A673 (cell line): ENCODE measurements at regions not wholly inside any gene's neighbourhood (a gene's known extent, or its start where the extent isn't known, plus 50 kb on each side); places are given as distances from the start of the nearest gene placed in this dataset.

ENCODE experiments used
- BruUV-seq: library from RNA; stranded (reverse); fragments of 400-500 nt; replicated peaks from 2 replicates; lab custom pipeline; 2021; lab: Mats Ljungman, UMichigan
- CTCF ChIA-PET: fragments of 300-600 bp; sonication (Branson Sonifier 250); formaldehyde crosslinking; loops from one replicate; lab custom pipeline; 2022; ENCODE audit warnings: antibody characterized with exemption; lab: Charles Lee
- POLR2A ChIA-PET: fragments of 300-600 bp; sonication (Branson Sonifier 250); formaldehyde crosslinking; loops from one replicate; lab custom pipeline; 2022; ENCODE audit warnings: antibody characterized with exemption; ENCODE audit not compliant: low non-redundant PET; lab: Charles Lee
- DNase-seq: peaks from one replicate; pipeline ENCODE4 v3.0.0-alpha.2; 2015; ENCODE audit warnings: low spot score
- H3K27ac ChIP-seq: fragments of 200-600 bp; sonication (generic); 2 replicates; pipeline ENCODE4 v1.5.1; 2016; ENCODE audit warnings: mixed run types, low read depth, mild to moderate bottlenecking, mixed read lengths, antibody characterized with exemption, low read length; ENCODE audit not compliant: poor library complexity, severe bottlenecking
- H3K27me3 ChIP-seq: fragments of 200-600 bp; sonication (generic); replicated peaks from 2 replicates; pipeline ENCODE4 v1.6.1; 2017; ENCODE audit warnings: mixed run types, low read depth, mild to moderate bottlenecking, mixed read lengths, antibody characterized with exemption, low read length; ENCODE audit not compliant: insufficient read depth, poor library complexity
- H3K36me3 ChIP-seq: fragments of 200-600 bp; sonication (generic); 2 replicates; pipeline ENCODE4 v1.6.1; 2016; ENCODE audit warnings: mixed run types, mild to moderate bottlenecking, mixed read lengths, antibody characterized with exemption, low read length; ENCODE audit not compliant: insufficient read depth, poor library complexity, severe bottlenecking
- H3K4me1 ChIP-seq: fragments of 200-600 bp; sonication (generic); 2 replicates; pipeline ENCODE4 v1.6.1; 2017; ENCODE audit warnings: mixed run types, mild to moderate bottlenecking, mixed read lengths, antibody characterized with exemption, low read length; ENCODE audit not compliant: insufficient read depth, poor library complexity, severe bottlenecking
- H3K4me3 ChIP-seq: fragments of 200-600 bp; sonication (generic); 2 replicates; pipeline ENCODE4 v1.5.1; 2016; ENCODE audit warnings: low read depth, mixed run types, mild to moderate bottlenecking, mixed read lengths, low read length; ENCODE audit not compliant: poor library complexity, severe bottlenecking
- H3K9me3 ChIP-seq: fragments of 200-600 bp; sonication (generic); 2 replicates; pipeline ENCODE4 v1.6.1; 2016; ENCODE audit warnings: mixed run types, low read depth, mild to moderate bottlenecking, mixed read lengths, antibody characterized with exemption, low read length; ENCODE audit not compliant: poor library complexity, severe bottlenecking
- CTCF ChIP-seq: fragments of 300-800, 200-600 bp; sonication (generic); conservative IDR thresholded peaks from 2 replicates; pipeline ENCODE4 v1.5.1; 2017; ENCODE audit warnings: low read depth, mild to moderate bottlenecking, antibody characterized with exemption, low read length, moderate library complexity, mixed read lengths
- EZH2 ChIP-seq: fragments of 200-600 bp; sonication (generic); IDR thresholded peaks from 2 replicates; pipeline ENCODE4 v1.6.1; 2017; ENCODE audit warnings: borderline replicate concordance, low read depth, mild to moderate bottlenecking, mixed read lengths, antibody characterized with exemption, low read length; ENCODE audit not compliant: poor library complexity, severe bottlenecking
- intact Hi-C: fragments of 100-400 bp; cut with micrococcal nuclease; formaldehyde crosslinking; loops from one replicate; pipeline ENCODE4 v1.10.0; 2022; ENCODE audit not compliant: unreplicated experiment

GRCh38 chr16:72552654-72553053 is 380.7 kb upstream of the PMFBP1 start:
- no peaks in the 10 kb centered on the region for H3K4me1 ChIP-seq
- DNase-seq: no peak
- no peaks in the 10 kb centered on the region for H3K36me3 ChIP-seq
- POLR2A ChIA-PET: no interaction called here
- intact Hi-C loops: no loop called here
- no TSS peak for BruUV-seq
- no peaks in the 10 kb centered on the region for H3K27me3 ChIP-seq
- TF ChIP-seq CTCF: no peak
- TF ChIP-seq EZH2: no peak
- CTCF ChIA-PET: no interaction called here
- no peak overlapping the region for H3K4me3 ChIP-seq
- no peak overlapping the region for H3K27ac ChIP-seq
- no peaks in the 10 kb centered on the region for H3K9me3 ChIP-seq

GRCh38 chr16:72551649-72552048 is 379.7 kb upstream of the PMFBP1 start:
- Histone ChIP-seq H3K9me3 (no peaks in the 10 kb centered on the region), H3K36me3 (no peaks in the 10 kb centered on the region), H3K4me3 (no peak overlapping the region), H3K27me3 (no peaks in the 10 kb centered on the region), H3K4me1 (no peaks in the 10 kb centered on the region), H3K27ac (no peak overlapping the region)
- intact Hi-C loops: no loop called here
- DNase-seq: no peak
- TF ChIP-seq EZH2 (no peak), CTCF (no peak)
- POLR2A ChIA-PET: no interaction called here
- no TSS peak for BruUV-seq
- CTCF ChIA-PET: no interaction called here

GRCh38 chr16:72549878-72550277 is 377.9 kb upstream of the PMFBP1 start:
- H3K9me3 ChIP-seq: no peaks in the 10 kb centered on the region
- intact Hi-C loops: no loop called here
- CTCF ChIA-PET: no interaction called here
- H3K27me3 ChIP-seq: no peaks in the 10 kb centered on the region
- no TSS peak for BruUV-seq
- POLR2A ChIA-PET: no interaction called here
- TF ChIP-seq EZH2 (no peak), CTCF (no peak)
- DNase-seq: no peak
- H3K27ac ChIP-seq: no peak overlapping the region
- no peak overlapping the region for H3K4me3 ChIP-seq
- no peaks in the 10 kb centered on the region for H3K4me1 ChIP-seq
- H3K36me3 ChIP-seq: no peaks in the 10 kb centered on the region
